Kidney epithelial cell (primary cell): ENCODE measurements at regions not wholly inside any gene's neighbourhood (a gene's known extent, or its start where the extent isn't known, plus 50 kb on each side); places are given as distances from the start of the nearest gene placed in this dataset.

Source experiments
- DNase-seq: peaks from one replicate; pipeline ENCODE4 v3.0.0-alpha.2; 2010; ENCODE audit warnings: low read depth
- H3K27me3 ChIP-seq: 2 replicates; pipeline ENCODE4 v1.6.0; 2011; ENCODE audit warnings: low read length; ENCODE audit not compliant: control insufficient read depth, insufficient read depth
- H3K36me3 ChIP-seq: 2 replicates; pipeline ENCODE4 v1.5.1; 2011; ENCODE audit warnings: low read length; ENCODE audit not compliant: control insufficient read depth, insufficient read depth
- H3K4me3 ChIP-seq: 2 replicates; pipeline ENCODE4 v1.5.1; 2011; ENCODE audit warnings: low read depth, mild to moderate bottlenecking, control low read depth, low read length
- CTCF ChIP-seq: IDR thresholded peaks from 2 replicates; pipeline ENCODE4 v1.5.1; 2011; ENCODE audit warnings: mild to moderate bottlenecking, moderate library complexity, low read length, control low read depth, inconsistent platforms; ENCODE audit not compliant: insufficient read depth, poor library complexity, severe bottlenecking

DNA sequence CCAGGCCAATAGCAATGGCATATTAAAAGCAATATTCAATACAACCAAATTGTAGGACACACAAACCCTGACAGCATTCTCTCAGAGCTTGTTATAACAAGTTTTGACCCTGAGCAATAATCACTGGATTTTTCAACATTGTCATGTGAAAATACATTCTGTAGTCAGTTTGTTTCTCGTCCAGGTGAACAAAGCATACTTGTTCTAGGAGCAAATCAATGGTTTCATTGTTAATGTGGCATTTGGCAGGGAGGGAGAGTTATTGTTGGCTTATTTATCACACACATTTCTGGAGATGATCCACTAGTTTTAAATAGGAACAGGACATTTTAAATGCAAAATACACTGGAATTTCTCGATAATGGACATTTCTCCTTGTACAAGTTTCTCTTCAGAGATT lies 69.9 kb upstream of the L3MBTL4 start:
- TF ChIP-seq CTCF, result no peak
- no peak overlapping the region for H3K4me3 ChIP-seq
- no peaks in the 10 kb centered on the region for H3K36me3 ChIP-seq
- no peaks in the 10 kb centered on the region for H3K27me3 ChIP-seq
- DNase-seq, result no peak

DNA sequence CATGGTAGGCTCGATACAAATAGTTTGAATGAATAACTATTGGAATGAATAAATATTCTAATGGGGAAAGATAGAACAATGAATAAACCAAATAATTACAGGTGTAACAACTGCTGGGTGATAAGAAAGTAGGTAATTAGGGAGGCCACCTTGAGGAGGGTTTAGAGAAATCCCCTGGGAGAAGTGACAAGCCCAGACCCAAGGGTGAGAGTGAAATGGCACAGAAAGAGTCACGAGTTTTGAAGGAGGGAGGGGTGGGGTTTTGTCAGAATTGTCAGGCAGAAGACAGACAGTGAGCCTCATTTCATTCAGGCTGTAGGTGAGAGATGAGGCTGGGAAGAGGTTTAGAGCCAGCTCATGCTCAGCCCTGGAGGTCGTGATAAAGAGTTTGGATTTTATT lies 71.6 kb upstream of the L3MBTL4 start:
- no peak for DNase-seq
- Histone ChIP-seq H3K27me3 (no peaks in the 10 kb centered on the region), H3K4me3 (no peak overlapping the region), H3K36me3 (no peaks in the 10 kb centered on the region)
- no peak for TF ChIP-seq CTCF

GRCh38 chr18:6486764-6487426 lies 72.2 kb upstream of the L3MBTL4 start:
- no peak for DNase-seq

GRCh38 chr18:6487968-6488367 lies 73.3 kb upstream of the L3MBTL4 start:
- no peak for DNase-seq
- no peaks in the 10 kb centered on the region for H3K27me3 ChIP-seq
- H3K4me3 ChIP-seq, result no peak overlapping the region
- H3K36me3 ChIP-seq, result no peaks in the 10 kb centered on the region
- no peak for TF ChIP-seq CTCF

More at GRCh38 chr18:6486764-6487426, 72.2 kb upstream of the L3MBTL4 start:
- Histone ChIP-seq H3K36me3 (no peaks in the 10 kb centered on the region), H3K27me3 (no peaks in the 10 kb centered on the region), H3K4me3 (no peak overlapping the region)
- no peak for TF ChIP-seq CTCF

DNA sequence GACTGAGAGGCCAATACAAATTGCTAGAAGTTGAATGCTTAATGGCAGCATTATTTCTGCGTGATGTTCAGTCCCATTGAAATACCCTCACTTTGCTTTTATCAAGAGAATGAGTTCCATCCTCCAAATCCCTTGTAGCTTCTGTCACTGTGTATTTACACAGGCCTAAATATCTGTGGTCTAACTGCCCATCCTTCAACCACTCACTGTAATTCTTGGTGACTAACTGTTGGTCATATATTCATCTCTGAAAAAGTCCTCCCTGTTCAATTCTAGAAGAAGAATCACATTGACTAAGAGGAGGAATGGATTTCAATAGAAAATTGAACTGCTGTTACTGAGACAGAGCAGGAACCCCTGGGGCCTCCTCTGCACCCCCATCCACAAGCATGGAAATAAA lies 74.2 kb upstream of the L3MBTL4 start:
- no peak for TF ChIP-seq CTCF
- H3K4me3 ChIP-seq, result no peak overlapping the region
- no peak for DNase-seq
- H3K27me3 ChIP-seq, result no peaks in the 10 kb centered on the region
- no peaks in the 10 kb centered on the region for H3K36me3 ChIP-seq

GRCh38 chr18:6489977-6490376 lies 75.3 kb upstream of the L3MBTL4 start:
- no peak for DNase-seq
- Histone ChIP-seq H3K36me3 (no peaks in the 10 kb centered on the region), H3K27me3 (no peaks in the 10 kb centered on the region), H3K4me3 (no peak overlapping the region)
- no peak for TF ChIP-seq CTCF
